ENCODE measurements at regions not wholly inside any gene's neighbourhood (a gene's known extent, or its start where the extent isn't known, plus 50 kb on each side); places are given as distances from the start of the nearest gene placed in this dataset.
"Not testable (repeated sequence)": the region's sequence is repeated elsewhere in the genome, so short reads cannot be mapped to it uniquely, and the experiment has no call there.

DNA sequence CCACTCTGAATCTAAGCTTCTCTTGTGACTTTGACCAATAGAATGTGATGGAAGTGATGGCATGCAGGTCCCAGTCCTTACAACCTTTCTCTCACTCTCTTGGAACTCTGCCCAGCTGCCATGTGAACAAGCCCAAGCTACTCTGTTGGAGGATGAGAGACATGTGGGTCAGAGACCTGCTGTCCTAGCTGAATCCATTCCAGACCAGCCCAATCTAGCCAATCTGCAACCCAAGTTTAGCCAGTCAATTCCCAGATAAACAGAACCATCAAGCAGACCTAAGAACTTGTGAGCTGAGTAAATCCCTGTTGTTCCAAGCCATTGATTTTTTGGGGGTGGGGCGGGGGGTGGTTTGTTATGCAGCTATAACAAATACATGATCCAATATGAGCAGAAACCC, 69.2 kb upstream of the GRK3 start:
- no peak for DNase-seq (ENCODE audit: low read depth)
- TF ChIP-seq, protein P1, sequence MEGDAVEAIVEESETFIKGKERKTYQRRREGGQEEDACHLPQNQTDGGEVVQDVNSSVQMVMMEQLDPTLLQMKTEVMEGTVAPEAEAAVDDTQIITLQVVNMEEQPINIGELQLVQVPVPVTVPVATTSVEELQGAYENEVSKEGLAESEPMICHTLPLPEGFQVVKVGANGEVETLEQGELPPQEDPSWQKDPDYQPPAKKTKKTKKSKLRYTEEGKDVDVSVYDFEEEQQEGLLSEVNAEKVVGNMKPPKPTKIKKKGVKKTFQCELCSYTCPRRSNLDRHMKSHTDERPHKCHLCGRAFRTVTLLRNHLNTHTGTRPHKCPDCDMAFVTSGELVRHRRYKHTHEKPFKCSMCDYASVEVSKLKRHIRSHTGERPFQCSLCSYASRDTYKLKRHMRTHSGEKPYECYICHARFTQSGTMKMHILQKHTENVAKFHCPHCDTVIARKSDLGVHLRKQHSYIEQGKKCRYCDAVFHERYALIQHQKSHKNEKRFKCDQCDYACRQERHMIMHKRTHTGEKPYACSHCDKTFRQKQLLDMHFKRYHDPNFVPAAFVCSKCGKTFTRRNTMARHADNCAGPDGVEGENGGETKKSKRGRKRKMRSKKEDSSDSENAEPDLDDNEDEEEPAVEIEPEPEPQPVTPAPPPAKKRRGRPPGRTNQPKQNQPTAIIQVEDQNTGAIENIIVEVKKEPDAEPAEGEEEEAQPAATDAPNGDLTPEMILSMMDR (IDR thresholded peaks at IDR 0.05; ENCODE audit: insufficient read depth, low read length, poor library complexity, severe bottlenecking): no peak

DNA sequence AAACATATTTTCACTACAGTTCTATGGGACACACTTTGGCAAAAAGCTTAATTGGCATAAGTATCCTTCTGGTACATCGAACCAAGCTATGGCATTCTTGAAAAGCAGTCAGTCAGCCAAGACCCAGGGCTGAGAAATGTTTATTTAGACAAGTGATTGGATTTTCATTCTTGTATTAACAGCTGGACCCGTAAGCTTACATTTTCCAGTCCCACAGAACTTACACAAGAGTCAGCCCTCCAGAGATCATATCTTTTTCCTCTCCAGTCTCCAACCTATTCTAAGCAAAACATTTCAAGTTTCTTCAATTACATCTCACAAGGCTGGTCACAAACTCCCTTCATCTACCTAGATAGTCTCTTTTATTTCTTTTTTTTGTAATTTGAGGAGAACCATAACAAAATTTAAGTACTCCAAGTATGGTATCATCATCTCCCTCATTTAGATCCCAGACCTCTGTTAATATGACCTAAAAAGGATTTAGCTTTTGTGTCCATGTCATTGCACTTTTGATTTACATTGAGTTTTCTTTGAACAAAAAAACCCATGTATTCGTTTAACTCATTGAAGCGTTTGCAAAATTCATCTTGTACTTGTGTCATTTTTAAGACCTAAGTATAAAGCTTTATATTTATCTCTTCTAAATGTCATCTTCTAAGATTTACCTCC, 67.9 kb upstream of the GRK3 start:
- H3K4me3 ChIP-seq (ENCODE audit: low read depth, low read length): no peak overlapping the region
- DNase-seq (ENCODE audit: low read depth): no peak
- TF ChIP-seq, protein P1 (IDR thresholded peaks at IDR 0.05; ENCODE audit: insufficient read depth, low read length, poor library complexity, severe bottlenecking): no peak
- no peaks in the 10 kb centered on the region for H3K36me3 ChIP-seq (ENCODE audit: control insufficient read depth, insufficient read depth, low read length)
- peaks cover 9% of the 10 kb centered on the region for H3K27me3 ChIP-seq (ENCODE audit: control insufficient read depth, insufficient read depth, low read length)

More for the DNA sequence above, 69.2 kb upstream of the GRK3 start:
- H3K4me3 ChIP-seq (ENCODE audit: low read depth, low read length): no peak overlapping the region
- H3K27me3 ChIP-seq (ENCODE audit: control insufficient read depth, insufficient read depth, low read length): peaks cover 9% of the 10 kb centered on the region
- no peaks in the 10 kb centered on the region for H3K36me3 ChIP-seq (ENCODE audit: control insufficient read depth, insufficient read depth, low read length)

DNA sequence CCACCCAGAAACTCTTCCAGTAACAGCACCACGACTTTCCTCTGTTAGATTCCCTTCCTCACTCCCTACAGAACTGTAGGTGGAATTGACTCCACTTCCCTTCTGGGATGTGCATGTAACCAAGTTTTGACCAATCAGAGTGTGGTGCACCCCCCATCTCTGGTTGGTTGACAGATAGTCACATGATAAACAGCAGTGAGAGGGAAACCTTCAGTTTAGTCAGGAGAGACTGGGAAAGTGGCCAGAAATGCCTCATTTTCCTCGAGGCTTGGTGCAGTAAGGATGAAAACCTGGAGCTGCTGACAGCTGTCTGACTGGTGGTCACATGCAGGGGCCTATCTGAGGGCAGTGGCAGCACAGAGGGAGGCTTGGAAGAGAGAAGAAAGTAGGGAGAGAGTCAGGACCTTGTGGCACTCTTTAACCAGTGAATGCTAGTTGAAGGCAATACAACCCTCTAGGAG, 67.3 kb upstream of the GRK3 start:
- H3K36me3 ChIP-seq (ENCODE audit: control insufficient read depth, insufficient read depth, low read length): no peaks in the 10 kb centered on the region
- TF ChIP-seq, protein P1 (IDR thresholded peaks at IDR 0.05; ENCODE audit: insufficient read depth, low read length, poor library complexity, severe bottlenecking): no peak
- H3K27me3 ChIP-seq (ENCODE audit: control insufficient read depth, insufficient read depth, low read length): peaks cover 9% of the 10 kb centered on the region
- DNase-seq (ENCODE audit: low read depth): no peak
- no peak overlapping the region for H3K4me3 ChIP-seq (ENCODE audit: low read depth, low read length)

DNA sequence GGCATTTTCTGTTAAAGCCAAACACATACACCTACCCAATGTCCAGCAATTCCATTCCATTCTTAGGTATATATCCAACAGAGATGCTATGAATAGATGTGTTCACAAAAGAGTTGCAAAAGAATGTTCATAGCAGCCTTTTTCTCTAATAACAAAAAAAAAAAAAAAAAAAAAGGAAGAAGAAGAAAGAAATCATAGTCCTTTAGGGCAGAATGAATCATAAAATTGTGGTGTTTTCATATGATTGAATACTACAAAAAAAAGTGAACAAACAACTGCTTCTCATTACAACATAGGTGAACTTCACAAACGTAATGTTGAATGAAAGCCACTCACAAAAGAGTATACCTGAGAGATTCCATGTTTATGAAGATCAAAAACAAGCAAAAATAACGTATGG, 66.8 kb upstream of the GRK3 start:
- TF ChIP-seq, protein P1 (IDR thresholded peaks at IDR 0.05; ENCODE audit: insufficient read depth, low read length, poor library complexity, severe bottlenecking): no peak
- DNase-seq (ENCODE audit: low read depth): no peak

DNA sequence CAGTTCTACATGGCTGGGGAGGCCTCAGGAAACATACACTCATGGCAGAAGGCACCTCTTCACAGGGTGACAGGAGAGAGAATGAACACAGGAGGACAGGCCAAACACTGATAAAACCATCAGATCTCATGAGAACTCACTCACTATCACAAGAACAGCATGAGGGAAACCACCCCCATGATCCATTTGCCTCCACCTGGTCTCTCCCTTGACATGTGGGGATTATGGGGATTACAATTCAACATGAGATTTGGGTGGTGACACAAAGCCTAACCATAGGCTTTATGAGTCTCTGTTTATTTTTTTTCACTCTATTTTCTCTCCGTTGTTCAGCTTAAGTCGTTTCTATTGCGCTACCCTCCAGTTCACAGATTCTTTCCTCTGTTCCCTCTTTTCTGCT, 63.8 kb upstream of the GRK3 start:
- not testable (repeated sequence) for DNase-seq (ENCODE audit: low read depth); H3K4me3 ChIP-seq (ENCODE audit: low read depth, low read length); H3K27me3 ChIP-seq (ENCODE audit: control insufficient read depth, insufficient read depth, low read length); H3K36me3 ChIP-seq (ENCODE audit: control insufficient read depth, insufficient read depth, low read length)

More for the DNA sequence above, 66.8 kb upstream of the GRK3 start:
- no peak overlapping the region for H3K4me3 ChIP-seq (ENCODE audit: low read depth, low read length)
- H3K36me3 ChIP-seq (ENCODE audit: control insufficient read depth, insufficient read depth, low read length): no peaks in the 10 kb centered on the region
- H3K27me3 ChIP-seq (ENCODE audit: control insufficient read depth, insufficient read depth, low read length): peaks cover 9% of the 10 kb centered on the region

DNA sequence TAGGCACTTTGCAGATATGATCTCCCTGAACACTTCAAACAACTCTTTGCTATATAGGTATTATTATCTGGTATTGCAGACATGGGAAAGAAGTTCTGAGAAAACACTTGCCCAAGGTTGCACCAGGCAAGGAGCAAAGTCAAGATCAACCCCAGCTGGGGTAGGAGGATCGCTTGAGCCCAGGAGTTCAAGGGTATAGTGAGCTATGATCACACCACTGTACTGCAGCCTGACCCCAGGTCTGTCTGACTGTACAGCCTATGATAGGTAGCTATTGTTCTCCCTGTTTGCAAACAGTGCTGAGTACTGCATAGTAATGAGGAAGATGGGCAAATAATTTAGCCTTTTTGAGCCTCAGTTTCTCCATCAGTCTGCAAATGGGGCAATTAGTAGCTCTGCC, 60.5 kb upstream of the GRK3 start:
- DNase-seq (ENCODE audit: low read depth); H3K4me3 ChIP-seq (ENCODE audit: low read depth, low read length); H3K36me3 ChIP-seq (ENCODE audit: control insufficient read depth, insufficient read depth, low read length); H3K27me3 ChIP-seq (ENCODE audit: control insufficient read depth, insufficient read depth, low read length): not testable (repeated sequence)

DNA sequence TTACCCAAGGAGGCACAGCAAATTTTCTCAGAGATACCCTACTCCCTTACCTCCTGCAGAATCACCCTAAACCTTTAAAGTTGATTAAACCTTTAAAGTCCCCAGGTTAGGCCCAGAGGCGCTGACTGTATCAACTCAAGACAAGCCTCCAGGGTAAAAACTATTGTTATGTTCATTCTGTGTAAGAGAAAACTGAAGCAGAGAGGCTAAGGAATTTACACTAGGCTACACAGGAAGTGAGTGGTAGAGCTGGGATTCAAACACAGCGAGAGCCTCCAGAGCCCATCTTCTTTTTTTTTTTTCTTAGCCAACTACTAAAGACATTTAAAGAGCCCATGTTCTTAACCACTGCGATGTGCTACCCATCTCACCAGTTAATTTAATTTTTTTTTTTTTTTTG, 56.3 kb upstream of the GRK3 start:
- H3K36me3 ChIP-seq (ENCODE audit: control insufficient read depth, insufficient read depth, low read length): no peaks in the 10 kb centered on the region
- DNase-seq (ENCODE audit: low read depth): no peak
- no peaks in the 10 kb centered on the region for H3K27me3 ChIP-seq (ENCODE audit: control insufficient read depth, insufficient read depth, low read length)
- TF ChIP-seq, protein P1 (IDR thresholded peaks at IDR 0.05; ENCODE audit: insufficient read depth, low read length, poor library complexity, severe bottlenecking): no peak
- no peak overlapping the region for H3K4me3 ChIP-seq (ENCODE audit: low read depth, low read length)

All from kidney epithelial cell (primary cell).